Heart right ventricle (tissue), 16 donors: ENCODE measurements at regions not wholly inside any gene's neighbourhood (a gene's known extent, or its start where the extent isn't known, plus 50 kb on each side); places are given as distances from the start of the nearest gene placed in this dataset.

Experiments used
- ATAC-seq, 8 donors: fragments of 200-7000 bp; cut with Tn5 transposase; one replicate each; pipeline ENCODE4 v1.9.1; 2020; ENCODE audit warnings: mild to moderate bottlenecking in 8 of 8, moderate library complexity in 8 of 8, moderate number of reproducible peaks in 1 of 8
- DNase-seq, 2 donors: peaks; one replicate each; pipeline ENCODE4 v3.0.0-alpha.2; 2020
- H3K27ac ChIP-seq, 10 donors: fragments of 200-600 bp; sonication (generic) in 2 of 10; one replicate each; pipeline versions ENCODE4 v1.5.0 to v1.8.0; 2020 to 2022; ENCODE audit warnings: mild to moderate bottlenecking in 3 of 10
- H3K27me3 ChIP-seq, 7 donors: fragments of 200-600 bp; one replicate each; pipeline ENCODE4 v1.8.0; 2021 to 2022; ENCODE audit warnings: mild to moderate bottlenecking in 2 of 7
- H3K36me3 ChIP-seq, 9 donors: fragments of 200-600 bp; sonication (generic) in 1 of 9; one replicate each; pipeline versions ENCODE4 v1.5.0 to v1.8.0; 2020 to 2022; ENCODE audit warnings: mild to moderate bottlenecking in 2 of 9
- H3K4me1 ChIP-seq, 9 donors: fragments of 200-600 bp; sonication (generic) in 1 of 9; one replicate each; pipeline versions ENCODE4 v1.5.0 to v1.8.0; 2020 to 2022; ENCODE audit warnings: mild to moderate bottlenecking in 4 of 9
- H3K4me3 ChIP-seq, 10 donors: fragments of 200-600 bp; sonication (generic) in 2 of 10; one replicate each; pipeline versions ENCODE4 v1.5.0 to v1.8.0; 2020 to 2022; ENCODE audit warnings: mild to moderate bottlenecking in 7 of 10, moderate library complexity in 2 of 10
- H3K9me3 ChIP-seq, 11 donors: fragments of 200-600 bp in 10 of 11; sonication (generic) in 2 of 11; one replicate each; pipeline versions ENCODE4 v1.5.0 to v1.8.0; 2013 to 2022; ENCODE audit warnings: mild to moderate bottlenecking in 2 of 11, control low read depth in 1 of 11, moderate library complexity in 1 of 11
- CTCF ChIP-seq, 9 donors: fragments of 200-600 bp; sonication (generic) in 2 of 9; IDR thresholded peaks; one replicate each; pipeline versions ENCODE4 v1.5.0 to v1.8.0; 2021 to 2022; ENCODE audit warnings: antibody characterized with exemption in 9 of 9, mild to moderate bottlenecking in 5 of 9, moderate library complexity in 1 of 9
- WGBS, 2 donors: extraction: QIAGEN DNeasy Blood & Tissue Kit; methylation state at CpG; one replicate each; pipeline ENCODE4 v1.1.7; 2013; ENCODE audit warnings: inconsistent platforms in 1 of 2; 5-methylcytosine and 5-hydroxymethylcytosine counted together
- intact Hi-C, 10 donors: fragments of 100-400 bp; cut with DNase I; formaldehyde crosslinking; loops; one replicate each; pipeline versions ENCODE4 v1.11.1 to v1.14.2; 2022
- donor health status: Arrhythmogenic right ventricular cardiomyopathy.
- donor health status: ischemic (EF 13 %, LVEDD 7.1; RV severe dilation, severe dysfunction).
- donor health status: healthy with polysubstance abuse.
- donor health status: DM: no; HTN: yes; CAD: no.
- donor health status: DM: no; HTN: no; CAD: no.
- donor health status: ischemic (EF 25% LVEDD 6.9; RV normal size, moderate dysfunction).
- donor health status: ischemic (EF 25% LVEDD 5.7; RV mildly dilated, moderate dysfunction).
- donor health status: healthy.
- donor health status: DM: yes; HTN: yes; CAD: no.
- donor health status: Ischemic cardiomyopathy.
- donor health status: ischemic (EF 35%, LVEDD 5.7; RV mildly dilated, moderate dysfunction).
- donor health status: nonischemic (EF 11% LVEDD 7.7; RV severe dilation, severe dysfunction).
- donor health status: DM: yes; HTN: yes; CAD: no.
- donor health status: PGD.
- donor health status: ischemic (EF 29% LVEDD 5.4; RV normal size, mild dysfunction).
- donor health status: nonischemic (EF 23%, LVEDD 6.1; RV moderate dilation, normal function).

- Histone ChIP-seq H3K27me3 (peaks cover 0 to 17% (median 10%) of the 10 kb centered on the region in 7 donors), H3K27ac (no peak overlapping the region), H3K9me3 (no peaks in the 10 kb centered on the region), H3K4me1 (no peaks in the 10 kb centered on the region), H3K36me3 (no peaks in the 10 kb centered on the region), H3K4me3 (no peak overlapping the region)
- WGBS, 2 donors, result 50 to 63% methylated on average over 1 of the region's 1 CpG
- ATAC-seq (no peak), DNase-seq (no peak)
- intact Hi-C loops, result loop anchor here in 1 of 10 donors (10.0 kb wide), 1 partner anchor 619 kb away; no protein-coding TSS in a partner anchor
- no peak for TF ChIP-seq CTCF (IDR thresholded peaks at IDR 0.05)
Measured at GRCh38 chr16:23013484-23013883, 135.8 kb downstream of the USP31 start.

GRCh38 chr16:23009075-23009474 lies 140.2 kb downstream of the USP31 start:
- intact Hi-C loops, result no loop called here
- no peak overlapping the region for H3K27ac ChIP-seq
- WGBS, 2 donors, result 82 to 89% methylated on average over 3 of the region's 3 CpGs

GRCh38 chr16:23008041-23008440 lies 141.2 kb downstream of the USP31 start:
- DNase-seq (no peak), ATAC-seq (no peak)
- Histone ChIP-seq H3K36me3 (no peaks in the 10 kb centered on the region), H3K9me3 (no peaks in the 10 kb centered on the region), H3K4me1 (no peaks in the 10 kb centered on the region), H3K27me3 (peaks cover 0 to 25% (median 7%) of the 10 kb centered on the region in 7 donors), H3K27ac (no peak overlapping the region), H3K4me3 (no peak overlapping the region)
- intact Hi-C loops, result no loop called here
- no peak for TF ChIP-seq CTCF (IDR thresholded peaks at IDR 0.05)
- WGBS, 2 donors, result 76 to 80% methylated on average over 7 of the region's 7 CpGs

More at GRCh38 chr16:23009075-23009474, 140.2 kb downstream of the USP31 start:
- H3K9me3 ChIP-seq, result no peaks in the 10 kb centered on the region
- no peak for ATAC-seq
- DNase-seq, result no peak
- H3K4me1 ChIP-seq, result no peaks in the 10 kb centered on the region
- peaks cover 0 to 25% (median 7%) of the 10 kb centered on the region in 7 donors for H3K27me3 ChIP-seq
- no peak overlapping the region for H3K4me3 ChIP-seq
- TF ChIP-seq CTCF (IDR thresholded peaks at IDR 0.05), result no peak
- no peaks in the 10 kb centered on the region for H3K36me3 ChIP-seq

GRCh38 chr16:23006380-23006779 lies 142.9 kb downstream of the USP31 start:
- no peak for ATAC-seq
- no peaks in the 10 kb centered on the region for H3K9me3 ChIP-seq
- peaks cover 0 to 29% (median 7%) of the 10 kb centered on the region in 7 donors for H3K27me3 ChIP-seq
- H3K27ac ChIP-seq, result no peak overlapping the region
- H3K36me3 ChIP-seq, result no peaks in the 10 kb centered on the region
- no peak for TF ChIP-seq CTCF (IDR thresholded peaks at IDR 0.05)
- intact Hi-C loops, result no loop called here
- WGBS, 2 donors, result 47 to 50% methylated on average over 2 of the region's 2 CpGs
- DNase-seq, result no peak
- H3K4me3 ChIP-seq, result no peak overlapping the region
- H3K4me1 ChIP-seq, result no peaks in the 10 kb centered on the region
